K562 (cell line): ENCODE measurements at regions not wholly inside any gene's neighbourhood (a gene's known extent, or its start where the extent isn't known, plus 50 kb on each side); places are given as distances from the start of the nearest gene placed in this dataset.

Experiments used
- ATAC-seq: fragments of 200-7000 bp; cut with Tn5 transposase; 3 replicates; pipeline ENCODE4 v1.9.1; 2020; ENCODE audit warnings: moderate library complexity
- BruUV-seq: library from RNA; stranded (reverse); fragments of 400-500 nt; replicated peaks from 2 replicates; lab custom pipeline; 2021; lab: Mats Ljungman, UMichigan
- CTCF ChIA-PET: fragments of 300-600 bp; formaldehyde crosslinking; extraction: SDS; loops from one replicate; lab custom pipeline; 2021; ENCODE audit warnings: low intra/inter-chr PET ratio; lab: Yijun Ruan, JAX
- POLR2A ChIA-PET: fragments of 300-600, 350-650 bp; sonication (Branson Sonifier 250); formaldehyde crosslinking; extraction: SDS; loops from one replicate; lab custom pipeline; 2021; ENCODE audit warnings: antibody characterized with exemption, inconsistent platforms; lab: Yijun Ruan, JAX
- DNase-seq, 4 experiments: peaks; one replicate each; pipeline versions ENCODE4 v3.0.0 to v3.0.0-alpha.2; 2011 to 2018; ENCODE audit warnings: low spot score in 3 of 4, mixed read lengths in 3 of 4; ENCODE audit errors: extremely low read depth in 1 of 4
- FAIRE-seq: peaks from 2 replicates; lab custom pipeline; 2011; peaks lifted over from hg19 to GRCh38; lab: Jason Lieb, UNC
- H2AFZ ChIP-seq: 2 replicates; pipeline ENCODE4 v1.6.0; 2011; ENCODE audit warnings: low read depth, low read length, control low read depth, inconsistent platforms
- H3K27ac ChIP-seq: fragments of 200-600 bp; 3 replicates; pipeline ENCODE4 v1.8.0; 2011; ENCODE audit warnings: low read depth, mild to moderate bottlenecking, control low read depth, inconsistent platforms, low read length, moderate library complexity, mixed read lengths; ENCODE audit errors: extremely low read depth
- H3K27me3 ChIP-seq, 2 experiments: fragments of 300-600 bp in 1 of 2; 2 replicates in 1 of 2; 3 replicates in 1 of 2; pipeline versions ENCODE4 v1.6.0 to v1.8.0; 2011; ENCODE audit warnings: inconsistent platforms in 2 of 2, low read length in 2 of 2, mild to moderate bottlenecking in 1 of 2, mixed read lengths in 1 of 2, moderate library complexity in 1 of 2; ENCODE audit not compliant: control insufficient read depth in 2 of 2, insufficient read depth in 2 of 2
- H3K36me3 ChIP-seq: fragments of 300-600 bp; 3 replicates; pipeline ENCODE4 v1.8.0; 2011; ENCODE audit warnings: mild to moderate bottlenecking, low read length, inconsistent platforms; ENCODE audit not compliant: control insufficient read depth, insufficient read depth
- H3K4me1 ChIP-seq, 2 experiments: fragments of 200-600 bp in 1 of 2; replicated peaks in 1 of 2; 2 replicates in 1 of 2; 3 replicates in 1 of 2; pipeline versions ENCODE4 v1.5.1 to v1.8.0; 2011; ENCODE audit warnings: inconsistent platforms in 2 of 2, low read length in 2 of 2, mild to moderate bottlenecking in 1 of 2, mixed read lengths in 1 of 2, moderate library complexity in 1 of 2; ENCODE audit not compliant: control insufficient read depth in 2 of 2, insufficient read depth in 2 of 2
- H3K4me2 ChIP-seq: 2 replicates; pipeline ENCODE4 v1.6.1; 2011; ENCODE audit warnings: low read length, control low read depth, inconsistent platforms, mixed read lengths; ENCODE audit not compliant: insufficient read depth
- H3K4me3 ChIP-seq: fragments of 200-600 bp; sonication (generic), shearing (Covaris generic); 2 replicates; pipeline ENCODE4 v1.5.1; 2016; ENCODE audit warnings: control low read depth, inconsistent platforms
- H3K79me2 ChIP-seq: fragments of 200-600 bp; 3 replicates; pipeline ENCODE4 v1.8.0; 2011; ENCODE audit warnings: low read length, inconsistent platforms; ENCODE audit not compliant: control insufficient read depth, insufficient read depth
- H3K9ac ChIP-seq, 2 experiments: 2 replicates each; pipeline versions ENCODE4 v1.6.0 to v1.6.1; 2011; ENCODE audit warnings: low read depth in 2 of 2, low read length in 2 of 2, control low read depth in 1 of 2, inconsistent platforms in 1 of 2, mild to moderate bottlenecking in 1 of 2, mixed read lengths in 1 of 2; ENCODE audit not compliant: insufficient read depth in 1 of 2
- H3K9me1 ChIP-seq: one replicate; pipeline ENCODE4 v1.6.0; 2011; ENCODE audit warnings: inconsistent platforms, mild to moderate bottlenecking, low read length, moderate library complexity; ENCODE audit not compliant: control insufficient read depth, insufficient read depth
- H3K9me3 ChIP-seq: replicated peaks from 2 replicates; pipeline ENCODE4 v1.5.1; 2011; ENCODE audit warnings: low read depth, low read length, inconsistent platforms; ENCODE audit not compliant: control insufficient read depth, insufficient read depth
- H4K20me1 ChIP-seq: replicated peaks from 2 replicates; pipeline ENCODE4 v1.6.1; 2011; ENCODE audit warnings: low read length, inconsistent platforms, mixed read lengths; ENCODE audit not compliant: control insufficient read depth, insufficient read depth
- ARID2 ChIP-seq: fragments of 450-650 bp; IDR thresholded peaks from 2 replicates; pipeline ENCODE4 v1.6.1; 2017; ENCODE audit warnings: antibody characterized with exemption, mild to moderate bottlenecking
- CBFA2T3 ChIP-seq: fragments of 450-650 bp; IDR thresholded peaks from 2 replicates; pipeline ENCODE4 v1.6.1; 2017
- CSDE1 ChIP-seq, 2 experiments: fragments of 450-650 bp; IDR thresholded peaks; 2 replicates each; pipeline ENCODE4 v1.6.1; 2016; ENCODE audit warnings: mild to moderate bottlenecking in 1 of 2
- EZH2 ChIP-seq: IDR thresholded peaks from 2 replicates; pipeline ENCODE4 v1.6.1; 2012; ENCODE audit warnings: low read depth, mild to moderate bottlenecking, inconsistent platforms, low read length, borderline replicate concordance
- FOXM1 ChIP-seq, 2 experiments: fragments of 450-650 bp in 1 of 2; sonication (generic) in 1 of 2; formaldehyde crosslinking in 1 of 2; IDR thresholded peaks; 2 replicates each; pipeline versions ENCODE4 v1.6.1 to v1.9.0; 2017 to 2022; ENCODE audit warnings: low read depth in 2 of 2, mild to moderate bottlenecking in 2 of 2, missing genetic modification reagents in 1 of 2, moderate library complexity in 1 of 2
- HDAC2 ChIP-seq: fragments of 450-650 bp; IDR thresholded peaks from 2 replicates; pipeline ENCODE4 v1.6.1; 2016; ENCODE audit warnings: mild to moderate bottlenecking
- MAFF ChIP-seq: IDR thresholded peaks from 2 replicates; pipeline ENCODE4 v1.6.1; 2012; ENCODE audit warnings: low read length, improper control_type of control experiment
- RAD21 ChIP-seq, 2 experiments: fragments of 250-450 bp in 1 of 2; fragments of 450-650 bp in 1 of 2; sonication (Bioruptor Pico) in 1 of 2; formaldehyde crosslinking in 1 of 2; IDR thresholded peaks in 1 of 2; conservative IDR thresholded peaks in 1 of 2; 2 replicates each; pipeline versions ENCODE4 v1.4.0 to v1.8.0; 2020 to 2022; ENCODE audit warnings: mild to moderate bottlenecking in 2 of 2, moderate library complexity in 1 of 2
- SETDB1 ChIP-seq: IDR thresholded peaks from one replicate; pipeline ENCODE4 v1.6.1; 2012; ENCODE audit warnings: low read length, control low read depth, inconsistent platforms
- SIX5 ChIP-seq, 2 experiments: IDR thresholded peaks; 2 replicates each; pipeline ENCODE4 v1.6.1; 2011; ENCODE audit warnings: low read length in 2 of 2, borderline replicate concordance in 1 of 2, low read depth in 1 of 2, mild to moderate bottlenecking in 1 of 2, moderate library complexity in 1 of 2; ENCODE audit not compliant: insufficient read depth in 1 of 2
- SREBF2 ChIP-seq: sonication (generic); formaldehyde crosslinking; IDR thresholded peaks from 2 replicates; pipeline ENCODE4 v1.4.0; 2020; ENCODE audit warnings: mild to moderate bottlenecking, missing genetic modification reagents
- SRSF3 ChIP-seq: fragments of 200-400 bp; formaldehyde crosslinking; IDR thresholded peaks from 2 replicates; pipeline ENCODE4 v1.6.1; 2016; ENCODE audit warnings: mild to moderate bottlenecking, low read length, moderate library complexity; ENCODE audit not compliant: insufficient read depth
- SRSF7 ChIP-seq: fragments of 200-400 bp; formaldehyde crosslinking; optimal IDR thresholded peaks from 2 replicates; pipeline ENCODE3; 2017; ENCODE audit warnings: mild to moderate bottlenecking, low read depth, low read length
- ZC3H4 ChIP-seq: sonication (generic); formaldehyde crosslinking; IDR thresholded peaks from 2 replicates; pipeline ENCODE4 v1.9.0; 2021; ENCODE audit warnings: missing genetic modification reagents, borderline replicate concordance
- ZFX ChIP-seq: sonication (generic); formaldehyde crosslinking; IDR thresholded peaks from 2 replicates; pipeline ENCODE4 v1.8.0; 2022; ENCODE audit warnings: mild to moderate bottlenecking, missing genetic modification reagents, moderate library complexity
- ZNF197 ChIP-seq: fragments of 200-800 bp; sonication (Bioruptor generic); IDR thresholded peaks from 2 replicates; pipeline ENCODE4 v1.6.1; 2016; ENCODE audit warnings: low read depth, missing genetic modification characterization, missing compliant biosample characterization
- ZNF282 ChIP-seq: sonication (generic); formaldehyde crosslinking; IDR thresholded peaks from 2 replicates; pipeline ENCODE4 v1.8.1; 2023; ENCODE audit warnings: missing genetic modification reagents
- ZNF707 ChIP-seq: fragments of 250-450 bp; sonication (Bioruptor Pico); conservative IDR thresholded peaks from 2 replicates; pipeline ENCODE4 v1.8.0; 2022; ENCODE audit warnings: inconsistent platforms, mild to moderate bottlenecking, moderate library complexity
- ZNF717 ChIP-seq: fragments of 250-450 bp; sonication (Bioruptor Pico); IDR thresholded peaks from 2 replicates; pipeline ENCODE4 v1.5.0; 2021
- WGBS: fragments of 100-300 bp; shearing (Covaris generic); methylation state at CpG from one replicate; pipeline ENCODE4 v1.1.6; 2016; ENCODE audit warnings: low coverage, mixed read lengths; ENCODE audit not compliant: insufficient coverage; ENCODE audit errors: missing lambda C conversion rate; 5-methylcytosine and 5-hydroxymethylcytosine counted together
- in situ Hi-C: fragments of 300-500 bp; cut with MboI; formaldehyde crosslinking; loops from 4 replicates; pipeline ENCODE4 v1.15.0; 2018; ENCODE audit warnings: inconsistent platforms, mixed read lengths
- intact Hi-C: fragments of 100-400 bp; cut with micrococcal nuclease; formaldehyde crosslinking; loops from 2 replicates; pipeline ENCODE4 v1.14.2; 2022
- TF ChIP-seq, protein P1 (sequence below): sonication (generic); formaldehyde crosslinking; IDR thresholded peaks from 2 replicates; pipeline ENCODE4 v1.8.0; 2023; ENCODE audit warnings: mild to moderate bottlenecking, missing genetic modification reagents
- TF ChIP-seq, protein P2 (sequence below): fragments of 250-450 bp; sonication (Bioruptor Pico); IDR thresholded peaks from 2 replicates; pipeline ENCODE4 v1.6.1; 2021; ENCODE audit warnings: mild to moderate bottlenecking

DNA sequence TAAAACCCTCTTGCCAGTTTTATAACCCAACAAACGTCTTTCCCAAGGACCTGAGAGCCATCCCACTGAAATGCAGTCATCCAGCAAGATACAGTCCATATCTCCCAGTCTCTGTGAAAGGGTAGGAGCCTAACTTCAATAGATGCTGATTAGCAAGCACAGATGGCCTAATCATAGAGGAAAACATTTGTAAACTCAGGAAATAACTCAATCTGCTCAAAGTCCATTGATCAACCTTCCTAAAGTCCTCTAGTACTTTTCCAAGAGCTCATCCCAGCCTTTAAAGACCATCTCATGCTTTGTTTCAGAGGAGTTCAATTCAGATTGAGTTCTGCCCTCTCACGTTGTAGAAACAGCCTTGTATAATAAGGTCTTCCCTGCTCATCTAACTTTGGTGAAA lies 324.2 kb downstream of the MRPS30 start (continued):
- TF ChIP-seq ZC3H4 (CRISPR knock-in tag) (no peak), SETDB1 (no peak), ZNF197 (CRISPR knock-in tag) (no peak)
- TF ChIP-seq, protein P1, sequence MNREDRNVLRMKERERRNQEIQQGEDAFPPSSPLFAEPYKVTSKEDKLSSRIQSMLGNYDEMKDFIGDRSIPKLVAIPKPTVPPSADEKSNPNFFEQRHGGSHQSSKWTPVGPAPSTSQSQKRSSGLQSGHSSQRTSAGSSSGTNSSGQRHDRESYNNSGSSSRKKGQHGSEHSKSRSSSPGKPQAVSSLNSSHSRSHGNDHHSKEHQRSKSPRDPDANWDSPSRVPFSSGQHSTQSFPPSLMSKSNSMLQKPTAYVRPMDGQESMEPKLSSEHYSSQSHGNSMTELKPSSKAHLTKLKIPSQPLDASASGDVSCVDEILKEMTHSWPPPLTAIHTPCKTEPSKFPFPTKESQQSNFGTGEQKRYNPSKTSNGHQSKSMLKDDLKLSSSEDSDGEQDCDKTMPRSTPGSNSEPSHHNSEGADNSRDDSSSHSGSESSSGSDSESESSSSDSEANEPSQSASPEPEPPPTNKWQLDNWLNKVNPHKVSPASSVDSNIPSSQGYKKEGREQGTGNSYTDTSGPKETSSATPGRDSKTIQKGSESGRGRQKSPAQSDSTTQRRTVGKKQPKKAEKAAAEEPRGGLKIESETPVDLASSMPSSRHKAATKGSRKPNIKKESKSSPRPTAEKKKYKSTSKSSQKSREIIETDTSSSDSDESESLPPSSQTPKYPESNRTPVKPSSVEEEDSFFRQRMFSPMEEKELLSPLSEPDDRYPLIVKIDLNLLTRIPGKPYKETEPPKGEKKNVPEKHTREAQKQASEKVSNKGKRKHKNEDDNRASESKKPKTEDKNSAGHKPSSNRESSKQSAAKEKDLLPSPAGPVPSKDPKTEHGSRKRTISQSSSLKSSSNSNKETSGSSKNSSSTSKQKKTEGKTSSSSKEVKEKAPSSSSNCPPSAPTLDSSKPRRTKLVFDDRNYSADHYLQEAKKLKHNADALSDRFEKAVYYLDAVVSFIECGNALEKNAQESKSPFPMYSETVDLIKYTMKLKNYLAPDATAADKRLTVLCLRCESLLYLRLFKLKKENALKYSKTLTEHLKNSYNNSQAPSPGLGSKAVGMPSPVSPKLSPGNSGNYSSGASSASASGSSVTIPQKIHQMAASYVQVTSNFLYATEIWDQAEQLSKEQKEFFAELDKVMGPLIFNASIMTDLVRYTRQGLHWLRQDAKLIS, result no peak

DNA sequence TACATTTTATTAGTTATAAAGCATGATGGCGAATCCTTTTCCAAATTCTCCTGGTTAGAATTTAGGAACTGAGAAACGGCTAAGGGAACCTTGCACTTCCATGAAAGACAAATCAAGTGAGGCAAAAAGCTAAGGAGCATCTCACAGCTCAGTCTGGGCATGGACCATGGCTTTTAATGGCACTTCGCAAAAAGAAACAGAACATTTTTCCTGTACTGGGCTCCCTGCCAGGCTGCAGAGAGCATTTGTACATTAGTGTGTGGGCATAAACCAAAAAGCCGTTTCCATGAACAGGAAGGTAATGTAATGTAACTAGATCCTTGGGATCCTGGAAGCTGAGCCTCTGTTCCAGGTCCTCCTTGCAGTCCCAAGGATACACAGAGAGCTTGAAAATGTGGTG lies 354.2 kb downstream of the MRPS30 start:
- ATAC-seq (no peak), DNase-seq (no peak), FAIRE-seq (no peak)
- in situ Hi-C loops, result no loop called here
- H3K9me1 ChIP-seq, result no peaks in the 10 kb centered on the region
- H3K79me2 ChIP-seq, result no peaks in the 10 kb centered on the region
- ChIA-PET POLR2A (no interaction called here), CTCF (no interaction called here)
- no peak overlapping the region for H3K4me3 ChIP-seq
- no peak overlapping the region for H2AFZ ChIP-seq
- no peaks in the 10 kb centered on the region for H3K27me3 ChIP-seq
- H3K9ac ChIP-seq, result no peak overlapping the region
- no TSS peak for BruUV-seq
- H3K36me3 ChIP-seq, result no peaks in the 10 kb centered on the region
- H3K4me1 ChIP-seq, result no peaks in the 10 kb centered on the region
- H3K9me3 ChIP-seq, result no peaks in the 10 kb centered on the region
- no peaks in the 10 kb centered on the region for H4K20me1 ChIP-seq
- intact Hi-C loops, result no loop called here
- no peak overlapping the region for H3K4me2 ChIP-seq
- WGBS, result 3% methylated on average over 4 of the region's 4 CpGs
- H3K27ac ChIP-seq, result no peak overlapping the region
- no peak for TF ChIP-seq RAD21 (CRISPR knock-in tag; conservative IDR thresholded peaks at IDR 0.05 in 1 of 2, IDR thresholded peaks at IDR 0.05 in 1 of 2)
- no peak for TF ChIP-seq ZNF282 (CRISPR knock-in tag)
- TF ChIP-seq SIX5 (IDR thresholded peaks at IDR 0.05; ENCODE audit: borderline replicate concordance in 1 of 2, insufficient read depth in 1 of 2, low read depth in 1 of 2, low read length in 2 of 2), result no peak
- no peak for TF ChIP-seq ARID2
- no peak for TF ChIP-seq FOXM1 (IDR thresholded peaks at IDR 0.05; ENCODE audit: low read depth)
- TF ChIP-seq FOXM1 (CRISPR knock-in tag; IDR thresholded peaks at IDR 0.05; ENCODE audit: low read depth), result no peak
- no peak for TF ChIP-seq ZNF717
- TF ChIP-seq SRSF3, result no peak
- no peak for TF ChIP-seq HDAC2
- no peak for TF ChIP-seq CSDE1 (IDR thresholded peaks at IDR 0.05)
- no peak for TF ChIP-seq ZNF707
- TF ChIP-seq ZFX, result no peak
- TF ChIP-seq CBFA2T3, result no peak
- no peak for TF ChIP-seq SRSF7
- TF ChIP-seq EZH2, result no peak
- TF ChIP-seq, protein P2, sequence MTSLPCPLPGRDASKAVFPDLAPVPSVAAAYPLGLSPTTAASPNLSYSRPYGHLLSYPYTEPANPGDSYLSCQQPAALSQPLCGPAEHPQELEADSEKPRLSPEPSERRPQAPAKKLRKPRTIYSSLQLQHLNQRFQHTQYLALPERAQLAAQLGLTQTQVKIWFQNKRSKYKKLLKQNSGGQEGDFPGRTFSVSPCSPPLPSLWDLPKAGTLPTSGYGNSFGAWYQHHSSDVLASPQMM (CRISPR knock-in tag), result no peak
- no peak for TF ChIP-seq MAFF
- TF ChIP-seq SREBF2, result no peak
